A549 (cell line): ENCODE measurements at regions not wholly inside any gene's neighbourhood (a gene's known extent, or its start where the extent isn't known, plus 50 kb on each side); places are given as distances from the start of the nearest gene placed in this dataset.

Experiments used
- ATAC-seq, 2 experiments: fragments of 200-7000 bp in 1 of 2; fragments of >200 bp in 1 of 2; cut with Nextera tagmentation in 1 of 2; cut with Tn5 transposase in 1 of 2; 3 replicates each; pipeline versions ENCODE4 v1.8.0 to v1.9.1; 2018 to 2020; ENCODE audit warnings: mild to moderate bottlenecking in 1 of 2, moderate library complexity in 1 of 2
- CTCF ChIA-PET: fragments of 300-600 bp; sonication (Branson Sonifier 250); formaldehyde crosslinking; extraction: SDS; loops from one replicate; lab custom pipeline; 2021; ENCODE audit warnings: antibody characterized with exemption, inconsistent platforms; lab: Yijun Ruan, JAX
- POLR2A ChIA-PET: fragments of 350-600 bp; formaldehyde crosslinking; extraction: SDS; loops from one replicate; lab custom pipeline; 2021; ENCODE audit warnings: antibody characterized with exemption, inconsistent platforms; lab: Yijun Ruan, JAX
- DNase-seq, 2 experiments: peaks; one replicate each; pipeline versions ENCODE4 v3.0.0 to v3.0.0-alpha.2; 2011 to 2016; ENCODE audit warnings: low read depth in 1 of 2, low spot score in 1 of 2
- FAIRE-seq: peaks from 2 replicates; lab custom pipeline; 2011; peaks lifted over from hg19 to GRCh38; lab: Jason Lieb, UNC
- H3K27ac ChIP-seq, 2 experiments: fragments of >200 bp; sonication (Bioruptor Twin); formaldehyde crosslinking; 3 replicates each; pipeline ENCODE4 v1.5.1; 2016 to 2017
- H3K4me1 ChIP-seq: fragments of >200 bp; sonication (Bioruptor Twin); formaldehyde crosslinking; 3 replicates; pipeline ENCODE4 v1.6.1; 2016
- H3K4me2 ChIP-seq: fragments of >200 bp; sonication (Bioruptor Twin); formaldehyde crosslinking; 3 replicates; pipeline ENCODE4 v1.6.1; 2016
- H3K4me3 ChIP-seq: fragments of >200 bp; sonication (Bioruptor Twin); formaldehyde crosslinking; 3 replicates; pipeline ENCODE4 v1.5.1; 2016
- H3K9me3 ChIP-seq: fragments of >200 bp; sonication (Bioruptor Twin); formaldehyde crosslinking; 3 replicates; pipeline ENCODE4 v1.6.1; 2016
- ATOH8 ChIP-seq: fragments of 250-450 bp; sonication (Bioruptor Pico); IDR thresholded peaks from 2 replicates; pipeline ENCODE4 v1.5.0; 2020; ENCODE audit warnings: low read depth, mild to moderate bottlenecking, moderate library complexity
- BHLHE40 ChIP-seq: IDR thresholded peaks from 2 replicates; pipeline ENCODE4 v1.6.1; 2012; ENCODE audit warnings: low read depth, low read length, inconsistent platforms
- CBX2 ChIP-seq: fragments of 200-600 bp; sonication (generic); IDR thresholded peaks from 2 replicates; pipeline ENCODE4 v1.6.1; 2016; ENCODE audit warnings: low read depth, mild to moderate bottlenecking, borderline replicate concordance
- CEBPB ChIP-seq, 2 experiments: fragments of >200 bp in 1 of 2; sonication (Bioruptor Twin) in 1 of 2; formaldehyde crosslinking in 1 of 2; IDR thresholded peaks; 2 replicates each; pipeline ENCODE4 v1.6.1; 2012 to 2016
- CHD2 ChIP-seq: fragments of 150-350 bp; IDR thresholded peaks from 2 replicates; pipeline ENCODE4 v1.6.1; 2014; ENCODE audit warnings: low read length; ENCODE audit not compliant: partially characterized antibody
- EHF ChIP-seq: fragments of 250-450 bp; sonication (Bioruptor Pico); IDR thresholded peaks from 2 replicates; pipeline ENCODE4 v1.5.0; 2020; ENCODE audit warnings: mild to moderate bottlenecking
- EHMT2 ChIP-seq: fragments of 200-600 bp; sonication (generic); IDR thresholded peaks from 2 replicates; pipeline ENCODE4 v1.6.1; 2016; ENCODE audit warnings: antibody characterized with exemption, low read depth, mild to moderate bottlenecking, moderate library complexity
- EP300 ChIP-seq, 2 experiments: fragments of >200 bp; sonication (Bioruptor Twin); formaldehyde crosslinking; IDR thresholded peaks; 2 replicates in 1 of 2; 3 replicates in 1 of 2; pipeline ENCODE4 v1.6.1; 2016 to 2017
- GATA3 ChIP-seq: IDR thresholded peaks from 2 replicates; pipeline ENCODE4 v1.6.1; 2012; ENCODE audit warnings: borderline replicate concordance
- HEYL ChIP-seq: fragments of 250-450 bp; sonication (Bioruptor Pico); IDR thresholded peaks from 2 replicates; pipeline ENCODE4 v1.8.0; 2021; ENCODE audit warnings: mild to moderate bottlenecking, moderate library complexity
- HOXB13 ChIP-seq: fragments of 250-450 bp; sonication (Bioruptor Pico); IDR thresholded peaks from 2 replicates; pipeline ENCODE4 v1.5.0; 2020; ENCODE audit warnings: low read depth, mild to moderate bottlenecking, moderate library complexity
- JUNB ChIP-seq: fragments of >200 bp; sonication (Bioruptor Twin); formaldehyde crosslinking; IDR thresholded peaks from 2 replicates; pipeline ENCODE4 v1.6.1; 2016
- MAZ ChIP-seq: fragments of 150-350 bp; IDR thresholded peaks from 2 replicates; pipeline ENCODE4 v1.6.1; 2014; ENCODE audit warnings: antibody characterized with exemption, low read depth, low read length, borderline replicate concordance
- MYC ChIP-seq: IDR thresholded peaks from 2 replicates; pipeline ENCODE4 v1.6.1; 2012; ENCODE audit warnings: mild to moderate bottlenecking, inconsistent platforms, low read length, improper control_type of control experiment, borderline replicate concordance
- NFE2L2 ChIP-seq: fragments of 150-350 bp; conservative IDR thresholded peaks from 2 replicates; pipeline ENCODE4 v1.6.1; 2014; ENCODE audit warnings: low read length
- NR3C1 ChIP-seq: fragments of >200 bp; sonication (Bioruptor Twin); formaldehyde crosslinking; IDR thresholded peaks from 3 replicates; pipeline ENCODE4 v1.6.1; 2017
- PBX3 ChIP-seq: IDR thresholded peaks from 2 replicates; pipeline ENCODE4 v1.6.1; 2012
- POLR2AphosphoS2 ChIP-seq: conservative IDR thresholded peaks from 2 replicates; pipeline ENCODE4 v1.6.1; 2012; ENCODE audit warnings: low read length, improper control_type of control experiment, inconsistent platforms
- RCOR1 ChIP-seq: fragments of 150-350 bp; IDR thresholded peaks from 2 replicates; pipeline ENCODE4 v1.6.1; 2014; ENCODE audit warnings: antibody characterized with exemption, low read length, low read depth
- RFX5 ChIP-seq: fragments of 450-650 bp; IDR thresholded peaks from 2 replicates; pipeline ENCODE4 v1.7.1; 2014; ENCODE audit warnings: antibody characterized with exemption, mild to moderate bottlenecking, moderate library complexity
- RNF2 ChIP-seq: fragments of 200-600 bp; sonication (generic); IDR thresholded peaks from 2 replicates; pipeline ENCODE4 v1.6.1; 2016; ENCODE audit warnings: low read depth, mild to moderate bottlenecking, antibody characterized with exemption, moderate library complexity, borderline replicate concordance
- SMC3 ChIP-seq: fragments of >200 bp; sonication (Bioruptor Twin); formaldehyde crosslinking; IDR thresholded peaks from 3 replicates; pipeline ENCODE4 v1.6.1; 2018; ENCODE audit warnings: inconsistent platforms
- TFCP2L1 ChIP-seq: fragments of 250-450 bp; sonication (Bioruptor Pico); IDR thresholded peaks from 2 replicates; pipeline ENCODE4 v1.5.0; 2021; ENCODE audit warnings: mild to moderate bottlenecking
- TP53 ChIP-seq: fragments of 250-450 bp; sonication (Bioruptor Pico); IDR thresholded peaks from 2 replicates; pipeline ENCODE4 v1.5.0; 2021; ENCODE audit warnings: mild to moderate bottlenecking, moderate library complexity
- ZC3H11A ChIP-seq: fragments of 450-650 bp; IDR thresholded peaks from 2 replicates; pipeline ENCODE4 v1.6.1; 2014; ENCODE audit warnings: antibody characterized with exemption, mild to moderate bottlenecking
- ZNF302 ChIP-seq: fragments of 250-450 bp; sonication (Bioruptor Pico); IDR thresholded peaks from 2 replicates; pipeline ENCODE4 v1.9.0; 2021; ENCODE audit warnings: inconsistent platforms, mild to moderate bottlenecking, moderate library complexity
- WGBS: methylation state at CpG from one replicate; pipeline ENCODE4 v1.1.6; 2017; ENCODE audit errors: missing lambda C conversion rate; 5-methylcytosine and 5-hydroxymethylcytosine counted together
- TF ChIP-seq, protein P1 (sequence below): fragments of 150-350 bp; IDR thresholded peaks from 2 replicates; pipeline ENCODE4 v1.6.1; 2014; ENCODE audit warnings: low read depth, mild to moderate bottlenecking, low read length
- TF ChIP-seq, protein P2 (sequence below): IDR thresholded peaks from 2 replicates; pipeline ENCODE4 v1.6.1; 2012

DNA sequence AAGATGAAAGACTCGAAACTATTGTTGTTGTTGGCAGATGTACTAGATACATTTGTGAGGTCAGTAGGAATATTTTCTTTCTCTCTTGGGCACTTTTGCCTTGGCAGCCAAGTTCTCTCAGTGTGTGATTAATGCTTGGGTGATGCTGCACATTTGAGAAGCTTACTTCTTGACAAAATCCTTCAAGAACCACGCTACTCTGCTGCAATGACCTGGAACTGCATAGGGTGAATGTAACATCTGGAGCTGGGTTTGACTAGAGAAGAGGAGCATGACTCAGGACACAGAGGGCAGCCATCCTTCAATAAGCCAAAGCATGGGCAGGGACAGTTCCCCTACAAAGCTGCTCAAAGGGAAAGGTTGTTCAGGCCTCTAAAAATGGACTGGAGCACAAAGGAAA lies 75.5 kb upstream of the PUM3 start:
- DNase-seq (no peak), ATAC-seq (no peak), FAIRE-seq (no peak)
- TF ChIP-seq POLR2AphosphoS2 = no peak
- no peak for TF ChIP-seq RNF2
- no peak for TF ChIP-seq ZC3H11A
- TF ChIP-seq GATA3 = no peak
- no peak for TF ChIP-seq PBX3
- TF ChIP-seq SMC3 = no peak
- TF ChIP-seq JUNB = no peak
- TF ChIP-seq EHMT2 = no peak
- H3K4me3 ChIP-seq = no peak overlapping the region
- ChIA-PET CTCF (interaction anchor here (0.9 to 1.3 kb wide), 2 partner anchors 62 to 70 kb away, joined by 3 read pairs; no protein-coding TSS in a partner anchor), POLR2A (no interaction called here)
- no peak overlapping the region for H3K27ac ChIP-seq
- 0% methylated on average over 2 of the region's 2 CpGs for WGBS
- no peaks in the 10 kb centered on the region for H3K4me1 ChIP-seq
- no peak overlapping the region for H3K4me2 ChIP-seq
- no peaks in the 10 kb centered on the region for H3K9me3 ChIP-seq

DNA sequence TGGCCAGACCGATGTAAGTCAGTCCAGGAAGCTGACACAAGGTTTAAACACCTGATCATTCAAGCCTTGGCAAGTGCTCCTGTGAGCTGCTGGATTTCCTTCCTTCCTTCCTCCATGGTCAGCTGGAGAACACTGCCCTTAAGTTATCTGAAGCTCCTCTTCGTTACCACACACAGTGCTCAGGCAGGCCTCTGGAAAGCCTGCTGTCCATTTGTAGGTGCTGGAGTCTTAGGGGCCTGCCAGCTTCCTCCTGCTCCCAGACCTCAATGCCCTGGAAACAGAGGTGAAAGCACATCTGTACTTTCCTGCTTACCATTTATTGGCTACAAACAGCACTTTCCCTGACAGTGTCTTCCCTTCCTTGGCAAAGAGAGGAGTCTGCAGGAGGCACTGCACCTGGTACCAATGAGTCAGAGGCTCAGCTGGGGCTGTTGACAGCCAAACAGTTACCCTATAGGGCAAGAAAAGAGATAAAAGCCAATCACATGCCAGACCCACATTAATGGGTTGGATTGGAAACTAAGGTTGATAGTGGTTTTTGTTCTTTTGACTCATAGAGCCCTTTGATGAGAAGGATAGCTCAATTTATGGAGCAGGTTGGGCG lies 72.6 kb upstream of the PUM3 start:
- no peak for TF ChIP-seq EHF (CRISPR knock-in tag)
- TF ChIP-seq BHLHE40 = no peak
- TF ChIP-seq NFE2L2 = no peak
- no peak for TF ChIP-seq NR3C1
- TF ChIP-seq RNF2 = no peak
- TF ChIP-seq TFCP2L1 (CRISPR knock-in tag) = no peak
- TF ChIP-seq, protein P1, sequence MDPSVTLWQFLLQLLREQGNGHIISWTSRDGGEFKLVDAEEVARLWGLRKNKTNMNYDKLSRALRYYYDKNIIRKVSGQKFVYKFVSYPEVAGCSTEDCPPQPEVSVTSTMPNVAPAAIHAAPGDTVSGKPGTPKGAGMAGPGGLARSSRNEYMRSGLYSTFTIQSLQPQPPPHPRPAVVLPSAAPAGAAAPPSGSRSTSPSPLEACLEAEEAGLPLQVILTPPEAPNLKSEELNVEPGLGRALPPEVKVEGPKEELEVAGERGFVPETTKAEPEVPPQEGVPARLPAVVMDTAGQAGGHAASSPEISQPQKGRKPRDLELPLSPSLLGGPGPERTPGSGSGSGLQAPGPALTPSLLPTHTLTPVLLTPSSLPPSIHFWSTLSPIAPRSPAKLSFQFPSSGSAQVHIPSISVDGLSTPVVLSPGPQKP = no peak
- no peak for TF ChIP-seq SMC3
- TF ChIP-seq MYC = no peak
- TF ChIP-seq CBX2 = no peak
- no peak for DNase-seq
- no peak overlapping the region for H3K4me3 ChIP-seq
- POLR2A ChIA-PET = no interaction called here
- H3K4me2 ChIP-seq = no peak overlapping the region
- FAIRE-seq = no peak
- WGBS = 15% methylated on average over 3 of the region's 3 CpGs
- ATAC-seq = no peak
- H3K9me3 ChIP-seq = no peaks in the 10 kb centered on the region
- no peak overlapping the region for H3K27ac ChIP-seq
- CTCF ChIA-PET = no interaction called here
- H3K4me1 ChIP-seq = no peaks in the 10 kb centered on the region

DNA sequence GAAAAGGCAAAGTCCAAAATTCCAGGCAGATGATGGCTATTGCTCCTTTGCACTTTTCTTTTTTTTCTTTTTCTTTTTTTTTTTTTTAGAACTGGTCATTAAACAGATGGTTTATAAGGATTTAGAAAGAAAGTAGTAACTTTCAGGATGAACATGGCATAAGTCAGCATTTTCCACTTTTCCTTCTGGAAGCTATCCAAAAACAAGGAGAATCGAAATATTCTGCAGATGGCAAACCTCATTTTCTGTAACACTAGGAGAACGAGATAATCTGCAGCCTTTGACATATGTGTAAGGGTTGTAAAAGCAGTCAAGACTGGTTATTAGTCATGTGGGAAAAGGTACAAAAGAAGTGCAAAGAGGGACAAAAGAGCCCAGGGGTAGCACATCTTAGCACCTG lies 69.1 kb upstream of the PUM3 start:
- Histone ChIP-seq H3K4me3 (no peak overlapping the region), H3K4me2 (no peak overlapping the region), H3K4me1 (no peaks in the 10 kb centered on the region), H3K9me3 (no peaks in the 10 kb centered on the region), H3K27ac (no peak overlapping the region)
- DNase-seq (no peak), ATAC-seq (no peak), FAIRE-seq (no peak)
- POLR2A ChIA-PET = no interaction called here
- CTCF ChIA-PET = no interaction called here
- WGBS = 2% methylated on average over 2 of the region's 2 CpGs
- TF ChIP-seq, protein P2, sequence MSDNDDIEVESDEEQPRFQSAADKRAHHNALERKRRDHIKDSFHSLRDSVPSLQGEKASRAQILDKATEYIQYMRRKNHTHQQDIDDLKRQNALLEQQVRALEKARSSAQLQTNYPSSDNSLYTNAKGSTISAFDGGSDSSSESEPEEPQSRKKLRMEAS = no peak
- TF ChIP-seq RFX5 (no peak), TP53 (no peak), ATOH8 (CRISPR knock-in tag) (no peak), HEYL (CRISPR knock-in tag) (no peak), HOXB13 (CRISPR knock-in tag) (no peak), NR3C1 (no peak), ZNF302 (CRISPR knock-in tag) (no peak), EP300 (IDR thresholded peaks at IDR 0.05) (no peak), CHD2 (no peak), MAZ (no peak), TFCP2L1 (CRISPR knock-in tag) (no peak), NFE2L2 (no peak), CEBPB (IDR thresholded peaks at IDR 0.05) (no peak), EHF (CRISPR knock-in tag) (no peak), PBX3 (no peak), RCOR1 (no peak), SMC3 (no peak)
